IPS DF 19.7 (cell line): ENCODE measurements at regions not wholly inside any gene's neighbourhood (a gene's known extent, or its start where the extent isn't known, plus 50 kb on each side); places are given as distances from the start of the nearest gene placed in this dataset.
"Not testable (repeated sequence)": the region's sequence is repeated elsewhere in the genome, so short reads cannot be mapped to it uniquely, and the experiment has no call there.

Experiments used
- DNase-seq: peaks from one replicate; pipeline ENCODE4 v3.0.0-alpha.2; 2013; ENCODE audit warnings: low read depth, low spot score

DNA sequence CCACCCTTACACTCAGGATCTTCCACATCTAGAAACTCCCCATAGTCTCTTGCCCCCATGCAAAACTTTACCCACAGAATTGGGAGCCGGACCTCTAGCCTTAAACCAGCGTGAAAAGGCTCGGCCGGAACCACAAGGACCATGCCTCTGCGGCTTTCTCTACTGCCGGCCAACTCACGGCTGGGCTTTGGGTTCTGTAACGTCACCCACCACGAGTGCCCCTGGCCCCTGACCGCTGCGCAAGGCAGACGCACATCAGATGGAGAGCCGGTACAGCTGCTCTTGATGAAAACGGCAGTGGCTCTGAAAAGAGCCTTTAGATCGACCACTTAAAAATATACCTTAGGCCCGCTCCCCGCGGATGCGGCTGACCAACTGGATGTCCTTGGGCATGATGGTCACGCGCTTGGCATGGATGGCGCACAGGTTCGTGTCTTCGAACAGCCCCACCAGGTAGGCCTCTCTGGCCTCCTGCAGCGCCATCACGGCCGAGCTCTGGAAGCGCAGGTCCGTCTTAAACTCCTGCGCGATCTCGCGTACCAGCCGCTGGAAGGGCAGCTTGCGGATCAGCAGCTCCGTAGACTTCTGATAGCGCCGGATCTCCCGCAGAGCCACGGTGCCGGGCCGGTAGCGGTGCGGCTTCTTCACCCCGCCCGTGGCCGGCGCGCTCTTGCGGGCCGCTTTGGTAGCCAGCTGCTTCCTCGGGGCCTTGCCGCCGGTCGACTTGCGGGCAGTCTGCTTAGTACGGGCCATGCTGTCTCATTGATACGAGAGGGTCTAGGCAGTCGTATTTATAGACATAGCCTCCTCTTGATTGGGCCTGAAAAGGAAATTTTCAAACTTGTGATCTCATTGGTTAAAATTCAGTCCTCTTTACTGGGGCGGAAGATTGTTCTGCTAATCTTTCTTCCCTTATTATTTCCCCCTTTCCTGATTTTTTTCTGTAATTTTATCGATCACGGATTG, 66.3 kb downstream of the FAM72C start:
- peak; percentile 35 for DNase-seq

DNA sequence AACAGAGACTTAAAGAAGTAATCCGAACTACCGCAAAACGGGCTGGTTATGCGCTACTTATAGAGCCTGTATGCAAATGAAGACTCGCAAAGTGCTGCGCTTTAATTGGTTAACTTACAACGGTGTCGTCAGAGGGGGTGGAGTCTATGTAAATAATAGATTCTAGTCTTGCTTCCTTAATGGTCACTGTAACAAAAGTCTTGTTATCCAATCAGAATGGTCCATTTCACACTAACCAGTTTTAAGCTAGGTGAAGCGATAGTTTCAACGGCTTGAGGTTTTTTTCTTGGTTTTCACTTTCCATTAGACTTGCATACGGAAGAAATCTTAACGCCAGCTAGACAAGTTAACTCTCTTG, 67.2 kb downstream of the FAM72C start:
- DNase-seq, result not testable (repeated sequence)

- not testable (repeated sequence) for DNase-seq
Observed at GRCh38 chr1:143903899-143904621, 67.7 kb downstream of the FAM72C start.

DNA sequence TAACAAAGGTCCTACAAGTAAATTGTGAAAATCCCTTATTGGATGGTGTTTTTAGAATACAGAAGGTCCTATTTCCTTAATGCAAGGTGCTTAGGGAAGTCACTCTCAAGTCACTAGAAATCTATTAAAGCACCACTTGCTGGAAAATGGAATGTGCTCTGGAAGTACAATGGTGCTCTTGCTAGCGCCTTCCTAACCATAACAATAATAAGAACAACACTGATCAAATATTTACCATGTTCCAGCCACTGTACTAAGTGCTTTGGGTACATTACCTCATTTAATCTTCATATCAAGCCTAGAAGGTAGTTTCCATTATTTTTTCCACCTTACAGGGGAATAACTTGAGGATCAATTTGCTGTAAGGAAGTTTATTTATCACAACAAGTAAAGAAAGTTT, 75.4 kb downstream of the FAM72C start:
- DNase-seq, result not testable (repeated sequence)

DNA sequence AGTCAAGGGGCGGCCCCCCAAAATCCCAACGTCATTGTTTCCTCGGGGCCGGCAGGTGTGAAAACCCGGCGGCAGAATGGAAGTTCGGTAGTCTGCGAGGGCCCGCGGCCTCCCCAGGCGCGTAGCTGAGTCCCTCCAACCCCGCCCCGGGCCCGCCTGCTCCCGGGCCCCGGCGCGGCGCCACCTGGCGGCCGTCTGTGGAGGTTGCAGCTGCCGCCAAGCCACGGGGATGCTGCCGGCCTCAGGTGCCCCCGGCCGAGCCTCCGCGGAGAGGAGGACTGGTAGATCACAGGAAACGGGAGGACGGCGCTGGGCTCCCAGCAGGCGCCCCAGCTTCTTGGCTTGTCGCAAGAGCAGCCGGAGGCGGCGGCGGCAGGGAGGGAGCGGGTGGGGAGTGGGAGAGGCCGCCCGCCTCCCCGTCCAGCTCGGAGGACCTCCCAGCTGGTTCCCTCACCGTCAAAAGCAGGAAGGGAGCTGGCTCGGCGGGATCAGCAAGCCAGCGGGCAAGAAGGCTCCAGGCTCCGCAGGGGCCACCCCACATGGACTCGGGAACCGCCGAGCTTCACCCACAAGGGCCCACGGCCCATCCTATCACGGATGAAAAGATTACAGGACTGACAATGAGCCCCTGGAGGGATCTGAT, 86.7 kb downstream of the FAM72C start:
- not testable (repeated sequence) for DNase-seq

- not testable (repeated sequence) for DNase-seq
Observed at GRCh38 chr1:143884532-143884931, 87.3 kb downstream of the FAM72C start.

GRCh38 chr1:143879757-143880536, 91.8 kb downstream of the FAM72C start:
- not testable (repeated sequence) for DNase-seq

DNA sequence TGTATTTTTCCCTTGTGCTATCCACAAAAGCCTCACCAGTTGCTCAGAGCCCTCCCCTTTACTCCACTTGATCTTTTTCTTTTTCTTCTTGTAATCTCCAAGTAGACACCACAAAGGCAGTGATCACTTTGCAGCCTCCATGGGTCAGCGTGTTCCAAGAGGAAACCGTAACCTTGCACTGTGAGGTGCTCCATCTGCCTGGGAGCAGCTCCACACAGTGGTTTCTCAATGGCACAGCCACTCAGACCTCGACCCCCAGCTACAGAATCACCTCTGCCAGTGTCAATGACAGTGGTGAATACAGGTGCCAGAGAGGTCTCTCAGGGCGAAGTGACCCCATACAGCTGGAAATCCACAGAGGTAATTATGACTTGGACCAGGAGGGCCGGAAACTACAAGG, 95.8 kb downstream of the FAM72C start:
- not testable (repeated sequence) for DNase-seq

GRCh38 chr1:143874625-143875024, 97.2 kb downstream of the FAM72C start:
- not testable (repeated sequence) for DNase-seq

- DNase-seq, result not testable (repeated sequence)
Observed at GRCh38 chr1:143873650-143874049, 98.1 kb downstream of the FAM72C start.

- not testable (repeated sequence) for DNase-seq
Observed at GRCh38 chr1:143870388-143870787, 101.4 kb downstream of the FAM72C start.

- DNase-seq, result not testable (repeated sequence)
Observed at GRCh38 chr1:143867590-143868220, 104.1 kb downstream of the FAM72C start.

GRCh38 chr1:143863901-143864520, 107.8 kb downstream of the FAM72C start:
- DNase-seq, result not testable (repeated sequence)

GRCh38 chr1:143862722-143863121, 109.1 kb downstream of the FAM72C start:
- DNase-seq, result not testable (repeated sequence)

DNA sequence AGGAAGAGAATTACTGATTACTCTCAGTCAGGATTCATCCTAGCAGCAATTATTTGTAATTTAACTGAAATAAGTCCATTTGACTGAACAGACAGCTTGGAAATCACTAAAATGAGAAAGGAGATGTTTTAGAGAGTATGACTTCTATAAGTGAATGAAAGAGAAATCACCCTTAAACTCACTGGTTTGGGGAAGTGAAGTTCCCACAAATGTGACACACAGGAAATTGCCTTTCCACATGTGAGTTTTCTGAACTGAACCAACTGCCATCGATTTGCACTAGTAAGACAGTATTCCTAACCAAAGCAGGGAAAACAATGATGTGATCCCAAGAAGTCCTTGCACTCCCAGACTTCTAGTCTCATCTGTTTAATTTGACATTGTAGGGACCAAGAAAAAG, 110.5 kb downstream of the FAM72C start:
- DNase-seq, result not testable (repeated sequence)

DNA sequence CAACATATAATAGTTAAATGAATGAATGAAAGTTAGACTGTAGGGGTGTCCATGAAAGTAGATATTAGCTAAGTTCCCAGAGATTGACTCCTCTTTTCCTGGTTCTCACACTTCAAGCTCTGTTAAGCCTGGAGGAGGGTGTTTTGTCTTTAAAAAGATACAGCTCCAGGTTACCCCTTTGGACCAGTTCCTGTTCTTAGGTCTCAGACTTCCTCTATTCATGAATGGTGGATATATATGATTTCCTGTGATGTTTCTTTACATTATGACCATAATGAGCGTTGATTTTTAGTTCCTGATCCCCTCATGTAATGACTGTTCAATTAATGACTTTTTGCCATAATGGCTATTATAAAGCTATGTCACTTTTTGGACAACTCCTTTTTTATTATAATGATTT, 115.9 kb downstream of the FAM72C start:
- not testable (repeated sequence) for DNase-seq

GRCh38 chr1:143854069-143854468, 117.7 kb downstream of the FAM72C start:
- not testable (repeated sequence) for DNase-seq

DNA sequence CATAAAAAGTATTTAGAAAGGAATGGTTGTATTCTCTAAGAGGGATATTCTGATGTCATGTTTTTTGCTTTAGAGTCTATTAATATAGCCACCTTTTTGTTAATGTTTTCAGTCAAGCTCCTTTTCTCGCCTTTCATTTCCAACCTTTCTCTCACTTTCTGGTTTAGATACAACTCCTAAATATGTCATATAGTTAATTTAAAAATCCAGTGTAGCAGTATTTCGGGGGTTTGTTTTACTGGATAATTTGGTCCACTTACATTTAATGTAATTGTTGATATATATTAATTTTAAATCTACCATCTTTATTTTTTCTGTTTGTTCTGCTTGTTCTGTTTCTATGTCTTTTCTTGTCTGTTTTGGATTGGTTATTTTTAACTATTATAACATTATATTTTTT, 121.1 kb downstream of the FAM72C start:
- DNase-seq, result not testable (repeated sequence)

DNA sequence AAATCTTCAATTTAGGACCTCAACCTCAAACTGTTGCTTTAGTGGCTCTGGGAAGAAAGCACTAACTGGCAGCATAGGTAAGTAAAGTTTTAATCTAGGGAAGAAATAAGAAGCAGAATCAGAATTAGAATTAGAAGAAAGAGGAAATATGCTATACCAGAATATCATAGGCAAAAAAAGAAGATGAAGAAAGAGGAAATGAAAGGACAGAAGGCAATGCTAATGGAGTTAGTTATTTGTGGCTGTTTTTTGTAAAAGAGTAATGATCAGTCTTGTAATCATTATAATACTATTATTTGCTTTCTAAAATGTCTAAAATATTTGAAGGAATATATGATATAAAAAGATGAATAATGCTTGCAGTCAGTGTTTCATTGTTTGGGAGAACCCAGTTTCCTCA, 122.9 kb downstream of the FAM72C start:
- DNase-seq, result not testable (repeated sequence)

DNA sequence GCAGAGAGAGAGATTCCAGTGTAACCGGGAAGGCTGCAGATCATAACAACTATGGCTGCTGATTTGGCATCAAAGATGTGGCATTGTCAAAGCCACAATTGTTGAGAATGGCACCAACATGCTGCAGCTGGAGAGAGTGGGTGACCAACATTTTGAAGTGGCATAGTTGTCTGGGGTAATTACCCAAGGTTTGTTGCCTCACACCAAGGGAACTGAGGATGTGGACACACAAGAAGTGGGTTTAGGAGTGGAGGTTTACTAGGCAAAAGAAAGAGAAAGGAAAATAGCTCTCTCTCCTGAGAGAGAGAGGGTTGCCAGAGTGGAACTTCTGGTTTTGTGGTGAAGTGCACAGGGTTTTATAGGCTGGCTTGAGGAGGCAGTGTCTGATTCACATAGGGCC, 126.6 kb downstream of the FAM72C start:
- not testable (repeated sequence) for DNase-seq
